HCT116 (cell line): ENCODE measurements at regions not wholly inside any gene's neighbourhood (a gene's known extent, or its start where the extent isn't known, plus 50 kb on each side); places are given as distances from the start of the nearest gene placed in this dataset.
A peak's percentile ranks its signal among the peaks of the same experiment; 100 is the strongest.

Experiments
- ATAC-seq: fragments of 200-7000 bp; cut with Tn5 transposase; 2 replicates; pipeline ENCODE4 v1.9.1; 2020; ENCODE audit warnings: mild to moderate bottlenecking, moderate library complexity
- BruUV-seq: library from RNA; stranded (reverse); fragments of 400-500 nt; replicated peaks from 2 replicates; lab custom pipeline; 2021; lab: Mats Ljungman, UMichigan
- CTCF ChIA-PET: fragments of 300-600 bp; sonication (Branson Sonifier 250); formaldehyde crosslinking; loops from one replicate; lab custom pipeline; 2021; ENCODE audit warnings: antibody characterized with exemption; lab: Charles Lee
- POLR2A ChIA-PET: fragments of 300-600, 350-600 bp; sonication (Branson Sonifier 250); formaldehyde crosslinking; loops from one replicate; lab custom pipeline; 2021; ENCODE audit warnings: antibody characterized with exemption; lab: Charles Lee
- RAD21 ChIA-PET, 2 experiments: fragments of 300-600 bp; sonication (Branson Sonifier 250); formaldehyde crosslinking; loops; one replicate each; lab custom pipeline; 2023; ENCODE audit warnings: low total read pairs in 2 of 2; ENCODE audit not compliant: uncharacterized antibody in 2 of 2, unreplicated experiment in 2 of 2, low non-redundant PET in 1 of 2; lab: Charles Lee
- DNase-seq: peaks from one replicate; pipeline ENCODE4 v3.0.0-alpha.2; 2010; ENCODE audit warnings: low read depth, low spot score
- H2AFZ ChIP-seq: fragments of 200-600 bp; shearing (Covaris generic), sonication (generic); 2 replicates; pipeline ENCODE4 v1.6.1; 2017; ENCODE audit warnings: low read depth, mixed run types, mixed read lengths, antibody characterized with exemption, low read length; ENCODE audit not compliant: poor library complexity, severe bottlenecking
- H3K27ac ChIP-seq: 2 replicates; pipeline ENCODE4 v1.5.1; 2012; ENCODE audit warnings: low read depth, low read length
- H3K27me3 ChIP-seq: fragments of 200-600 bp; sonication (generic); 2 replicates; pipeline ENCODE4 v1.6.1; 2016; ENCODE audit warnings: mixed run types, low read length, mixed read lengths; ENCODE audit not compliant: insufficient read depth
- H3K36me3 ChIP-seq, 2 experiments: fragments of 200-500 bp in 1 of 2; fragments of 200-600 bp in 1 of 2; sonication (Bioruptor generic) in 1 of 2; sonication (generic) in 1 of 2; 2 replicates each; pipeline versions ENCODE4 v1.5.1 to v1.6.1; 2014 to 2016; ENCODE audit warnings: low read length in 2 of 2, inconsistent platforms in 1 of 2, mixed read lengths in 1 of 2, mixed run types in 1 of 2; ENCODE audit not compliant: insufficient read depth in 2 of 2, control insufficient read depth in 1 of 2
- H3K4me1 ChIP-seq, 2 experiments: fragments of 200-600 bp in 1 of 2; sonication (generic) in 1 of 2; 2 replicates each; pipeline versions ENCODE4 v1.5.1 to v1.6.1; 2012 to 2017; ENCODE audit warnings: low read length in 2 of 2, inconsistent platforms in 1 of 2, mild to moderate bottlenecking in 1 of 2, mixed read lengths in 1 of 2, mixed run types in 1 of 2, moderate library complexity in 1 of 2; ENCODE audit not compliant: insufficient read depth in 2 of 2, control insufficient read depth in 1 of 2
- H3K4me2 ChIP-seq: fragments of 200-600 bp; sonication (generic); 2 replicates; pipeline ENCODE4 v1.6.1; 2017; ENCODE audit warnings: mixed run types, low read length, mixed read lengths
- H3K4me3 ChIP-seq, 2 experiments: fragments of 200-600 bp in 1 of 2; sonication (generic) in 1 of 2; replicated peaks in 1 of 2; 2 replicates each; pipeline ENCODE4 v1.5.1; 2011 to 2016; ENCODE audit warnings: low read length in 2 of 2, control low read depth in 1 of 2, low read depth in 1 of 2, mild to moderate bottlenecking in 1 of 2, mixed read lengths in 1 of 2, mixed run types in 1 of 2
- H3K79me2 ChIP-seq: fragments of 200-600 bp; sonication (generic); 2 replicates; pipeline ENCODE4 v1.6.1; 2017; ENCODE audit warnings: mild to moderate bottlenecking, mixed run types, low read length, moderate library complexity, mixed read lengths; ENCODE audit not compliant: insufficient read depth
- H3K9ac ChIP-seq: fragments of 200-600 bp; sonication (generic); 2 replicates; pipeline ENCODE4 v1.6.1; 2016; ENCODE audit warnings: low read length, mixed read lengths
- H3K9me2 ChIP-seq: fragments of 200-600 bp; sonication (generic), shearing (Covaris generic); 2 replicates; pipeline ENCODE4 v1.6.1; 2017; ENCODE audit warnings: mixed run types, mild to moderate bottlenecking, moderate library complexity; ENCODE audit not compliant: insufficient read depth
- H3K9me3 ChIP-seq, 2 experiments: fragments of 200-500 bp in 1 of 2; fragments of 200-600 bp in 1 of 2; sonication (Bioruptor generic) in 1 of 2; sonication (generic) in 1 of 2; 2 replicates each; pipeline ENCODE4 v1.6.1; 2014 to 2017; ENCODE audit warnings: low read length in 2 of 2, mixed read lengths in 2 of 2, inconsistent platforms in 1 of 2, low read depth in 1 of 2, mild to moderate bottlenecking in 1 of 2, mixed run types in 1 of 2, moderate library complexity in 1 of 2; ENCODE audit not compliant: control insufficient read depth in 1 of 2, insufficient read depth in 1 of 2
- H4K20me1 ChIP-seq: fragments of 200-600 bp; sonication (generic), shearing (Covaris generic); 2 replicates; pipeline ENCODE4 v1.6.1; 2017; ENCODE audit warnings: mixed run types, mild to moderate bottlenecking, moderate library complexity; ENCODE audit not compliant: insufficient read depth
- CTCF ChIP-seq, 3 experiments: fragments of 200-600 bp in 1 of 3; sonication (generic) in 1 of 3; IDR thresholded peaks in 2 of 3; conservative IDR thresholded peaks in 1 of 3; 2 replicates each; pipeline ENCODE4 v1.5.1; 2012 to 2017; ENCODE audit warnings: low read depth in 2 of 3, low read length in 2 of 3, antibody characterized with exemption in 1 of 3, borderline replicate concordance in 1 of 3, control low read depth in 1 of 3, mild to moderate bottlenecking in 1 of 3, mixed read lengths in 1 of 3, mixed run types in 1 of 3, moderate library complexity in 1 of 3; ENCODE audit not compliant: insufficient read depth in 1 of 3
- EGR1 ChIP-seq: IDR thresholded peaks from 2 replicates; pipeline ENCODE4 v1.6.1; 2012; ENCODE audit warnings: low read depth
- EZH2 ChIP-seq: fragments of 200-600 bp; sonication (generic); IDR thresholded peaks from 2 replicates; pipeline ENCODE4 v1.6.1; 2017; ENCODE audit warnings: antibody characterized with exemption, mixed run types
- MAX ChIP-seq: IDR thresholded peaks from 2 replicates; pipeline ENCODE4 v1.6.1; 2012
- POLR2A ChIP-seq: IDR thresholded peaks from 2 replicates; pipeline ENCODE4 v1.7.0; 2011; ENCODE audit warnings: borderline replicate concordance; ENCODE audit not compliant: insufficient read depth, insufficient read length; ENCODE audit errors: extremely low read depth
- POLR2AphosphoS5 ChIP-seq: IDR thresholded peaks from 2 replicates; pipeline ENCODE4 v1.6.1; 2011; ENCODE audit warnings: mild to moderate bottlenecking, low read depth, low read length, moderate library complexity
- RAD21 ChIP-seq: IDR thresholded peaks from 2 replicates; pipeline ENCODE4 v1.6.1; 2012; ENCODE audit warnings: low read depth, mild to moderate bottlenecking
- REST ChIP-seq: IDR thresholded peaks from 2 replicates; pipeline ENCODE4 v1.6.1; 2012; ENCODE audit warnings: low read depth
- SIN3A ChIP-seq: IDR thresholded peaks from 2 replicates; pipeline ENCODE4 v1.6.1; 2012; ENCODE audit warnings: low read depth
- YY1 ChIP-seq: IDR thresholded peaks from 2 replicates; pipeline ENCODE4 v1.6.1; 2011; ENCODE audit warnings: low read length, low read depth, moderate library complexity, mild to moderate bottlenecking; ENCODE audit not compliant: insufficient replicate concordance; ENCODE audit errors: extremely low read depth
- ZBTB33 ChIP-seq: IDR thresholded peaks from 2 replicates; pipeline ENCODE4 v1.6.1; 2011; ENCODE audit warnings: mild to moderate bottlenecking, low read length, moderate library complexity; ENCODE audit not compliant: insufficient replicate concordance; ENCODE audit errors: extremely low read depth
- ZFX ChIP-seq: fragments of 450-650 bp; IDR thresholded peaks from 2 replicates; pipeline ENCODE4 v1.6.1; 2017
- ZNF274 ChIP-seq: fragments of 200-500 bp; sonication (Bioruptor generic); IDR thresholded peaks from 2 replicates; pipeline ENCODE4 v1.6.1; 2014; ENCODE audit warnings: mild to moderate bottlenecking, low read depth, low read length, inconsistent platforms
- intact Hi-C: fragments of 100-400 bp; cut with micrococcal nuclease; formaldehyde crosslinking; loops from 2 replicates; pipeline ENCODE4 v1.10.0; 2022

GRCh38 chr7:12102527-12102926 lies 108.6 kb upstream of the TMEM106B start:
- Histone ChIP-seq H3K4me1 (no peaks in the 10 kb centered on the region), H3K4me3 (no peak overlapping the region), H3K9ac (no peak overlapping the region), H2AFZ (peak overlapping the region; percentile 32), H3K9me2 (no peaks in the 10 kb centered on the region), H3K79me2 (no peaks in the 10 kb centered on the region), H3K4me2 (no peak overlapping the region), H4K20me1 (no peaks in the 10 kb centered on the region), H3K36me3 (no peaks in the 10 kb centered on the region), H3K9me3 (no peaks in the 10 kb centered on the region), H3K27me3 (no peaks in the 10 kb centered on the region), H3K27ac (no peak overlapping the region)
- DNase-seq: no peak
- RAD21 ChIA-PET: no interaction called here
- ATAC-seq: no peak
- BruUV-seq: no TSS peak
- intact Hi-C loops: no loop called here
- POLR2A ChIA-PET: no interaction called here
- no peak for TF ChIP-seq POLR2A
- no peak for TF ChIP-seq REST
- no peak for TF ChIP-seq YY1
- no peak for TF ChIP-seq EGR1
- no peak for TF ChIP-seq RAD21
- no peak for TF ChIP-seq POLR2AphosphoS5
- no peak for TF ChIP-seq SIN3A
- CTCF ChIA-PET: no interaction called here

- Histone ChIP-seq H3K27ac (no peak overlapping the region), H3K4me1 (0 out of 4 replicates have a peak, but pooled peaks cover 0 to 2% of the 10 kb centered on the region in 2 experiments), H3K9ac (no peak overlapping the region), H3K36me3 (no peaks in the 10 kb centered on the region), H3K4me3 (no peak overlapping the region), H3K9me2 (no peaks in the 10 kb centered on the region), H3K9me3 (no peaks in the 10 kb centered on the region), H3K79me2 (no peaks in the 10 kb centered on the region), H3K27me3 (no peaks in the 10 kb centered on the region), H2AFZ (no peak overlapping the region), H3K4me2 (no peak overlapping the region), H4K20me1 (no peaks in the 10 kb centered on the region)
- intact Hi-C loops: no loop called here
- no peak for ATAC-seq
- BruUV-seq: no TSS peak
- DNase-seq: no peak
- RAD21 ChIA-PET: no interaction called here
- POLR2A ChIA-PET: no interaction called here
- CTCF ChIA-PET: no interaction called here
- TF ChIP-seq ZBTB33 (no peak), SIN3A (no peak), MAX (no peak), CTCF (IDR thresholded peaks at IDR 0.05 in 2 of 3, conservative IDR thresholded peaks at IDR 0.05 in 1 of 3; ENCODE audit: borderline replicate concordance in 1 of 3, insufficient read depth in 1 of 3, low read depth in 2 of 3, low read length in 2 of 3) (no peak), EZH2 (no peak), ZFX (no peak), ZNF274 (no peak), EGR1 (no peak), POLR2AphosphoS5 (no peak)
Measured at GRCh38 chr7:12103948-12104347, 107.1 kb upstream of the TMEM106B start.
